ENCODE measurements at regions not wholly inside any gene's neighbourhood (a gene's known extent, or its start where the extent isn't known, plus 50 kb on each side); places are given as distances from the start of the nearest gene placed in this dataset.

GRCh38 chr4:184537269-184538022 lies 63.1 kb upstream of the IRF2 start:
- no peaks in the 10 kb centered on the region for H3K9me3 ChIP-seq (ENCODE audit: control insufficient read depth, low read length, poor library complexity, severe bottlenecking)
- H3K4me1 Mint-ChIP-seq: peaks cover 44% of the 10 kb centered on the region
- ATAC-seq: peak; percentile 89
- no peaks in the 10 kb centered on the region for H3K27me3 Mint-ChIP-seq
- H3K36me3 Mint-ChIP-seq (ENCODE audit: low read depth): no peaks in the 10 kb centered on the region
- peak overlapping the region; percentile 100 for H3K27ac Mint-ChIP-seq
- peak; percentile 85 to 89 (median 88) for DNase-seq
- H3K4me3 Mint-ChIP-seq: peak overlapping the region; percentile 97

DNA sequence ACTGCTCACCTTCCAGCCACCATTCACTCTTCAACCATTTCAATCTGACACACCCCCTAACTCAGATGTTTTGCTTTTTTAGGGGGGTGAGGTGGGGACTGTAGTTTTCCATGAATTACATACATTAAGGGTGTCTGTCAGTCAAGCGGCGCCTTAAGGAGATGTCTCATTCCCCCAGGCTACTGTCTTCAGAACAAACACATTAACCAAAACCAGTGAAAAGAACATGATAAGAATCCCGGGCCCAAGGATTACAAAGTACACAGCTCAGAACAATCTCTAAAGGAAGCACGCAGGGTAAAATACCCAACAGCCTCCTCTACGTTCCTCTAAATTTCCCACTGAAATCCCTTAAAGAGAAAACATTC lies 62.5 kb upstream of the IRF2 start:
- no peaks in the 10 kb centered on the region for H3K27me3 Mint-ChIP-seq
- DNase-seq (no peak), ATAC-seq (peak; percentile 20)
- no peaks in the 10 kb centered on the region for H3K36me3 Mint-ChIP-seq (ENCODE audit: low read depth)
- no peaks in the 10 kb centered on the region for H3K9me3 ChIP-seq (ENCODE audit: control insufficient read depth, low read length, poor library complexity, severe bottlenecking)
- peak overlapping the region; percentile 97 for H3K4me3 Mint-ChIP-seq
- peaks cover 44% of the 10 kb centered on the region for H3K4me1 Mint-ChIP-seq
- peak overlapping the region; percentile 100 for H3K27ac Mint-ChIP-seq

- H3K9me3 ChIP-seq (ENCODE audit: control insufficient read depth, low read length, poor library complexity, severe bottlenecking): no peaks in the 10 kb centered on the region
- Mint-ChIP-seq H3K4me1 (peaks cover 46% of the 10 kb centered on the region), H3K27me3 (no peaks in the 10 kb centered on the region), H3K27ac (peak overlapping the region; percentile 100), H3K4me3 (peak overlapping the region; percentile 97), H3K36me3 (ENCODE audit: low read depth) (no peaks in the 10 kb centered on the region)
- ATAC-seq (no peak), DNase-seq (no peak)
Measured at GRCh38 chr4:184536065-184536880, 61.9 kb upstream of the IRF2 start.

DNA sequence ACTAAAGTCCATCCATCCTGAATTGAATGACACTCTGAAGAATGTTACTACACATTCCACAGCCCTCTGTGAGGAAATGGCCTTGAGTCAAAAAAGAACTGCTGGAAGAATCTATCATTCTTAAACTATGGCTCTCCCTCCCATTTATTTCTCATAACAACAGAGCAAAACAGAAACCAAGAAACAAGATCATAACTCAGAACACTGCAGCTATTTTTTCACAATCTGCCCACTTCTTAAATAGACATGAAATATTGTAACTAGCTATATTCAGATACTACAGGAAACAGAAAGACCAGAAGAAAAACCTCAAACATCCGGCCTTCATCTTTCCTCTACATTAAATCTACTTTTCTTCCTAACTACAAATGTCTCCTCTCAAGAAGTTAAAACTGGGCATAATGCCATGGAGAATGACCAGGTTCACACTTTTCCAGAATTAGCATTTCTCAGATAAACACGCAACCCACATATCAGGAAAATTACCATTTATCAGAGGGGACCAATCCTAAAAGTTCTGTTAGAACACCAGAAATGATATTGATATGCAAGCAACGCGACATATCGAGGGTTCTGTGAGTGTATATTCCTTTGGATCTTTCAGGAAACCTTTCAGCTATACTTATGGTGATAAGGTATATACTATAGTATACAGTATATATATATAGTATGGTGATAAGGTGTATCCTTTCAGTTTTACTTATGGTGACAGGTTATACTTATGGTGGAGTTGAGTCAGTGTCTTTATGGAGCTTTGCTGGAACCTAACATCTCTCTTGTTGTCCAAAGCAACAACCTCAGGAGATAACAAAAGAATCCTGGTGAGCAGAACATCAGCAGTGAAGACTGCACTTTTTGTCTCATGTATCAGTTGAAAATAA lies 60.4 kb upstream of the IRF2 start:
- Mint-ChIP-seq H3K27ac (peak overlapping the region; percentile 100), H3K27me3 (no peaks in the 10 kb centered on the region), H3K4me3 (peak overlapping the region; percentile 97), H3K4me1 (peaks cover 46% of the 10 kb centered on the region), H3K36me3 (ENCODE audit: low read depth) (no peaks in the 10 kb centered on the region)
- DNase-seq (no peak), ATAC-seq (peak; percentile 24)
- H3K9me3 ChIP-seq (ENCODE audit: control insufficient read depth, low read length, poor library complexity, severe bottlenecking): no peaks in the 10 kb centered on the region

GRCh38 chr4:184533908-184534307 lies 59.6 kb upstream of the IRF2 start:
- H3K27ac Mint-ChIP-seq: peak overlapping the region; percentile 100
- no peak overlapping the region for H3K4me3 Mint-ChIP-seq
- ATAC-seq: no peak
- no peaks in the 10 kb centered on the region for H3K9me3 ChIP-seq (ENCODE audit: control insufficient read depth, low read length, poor library complexity, severe bottlenecking)
- H3K27me3 Mint-ChIP-seq: no peaks in the 10 kb centered on the region
- peaks cover 49% of the 10 kb centered on the region for H3K4me1 Mint-ChIP-seq
- no peaks in the 10 kb centered on the region for H3K36me3 Mint-ChIP-seq (ENCODE audit: low read depth)
- DNase-seq: no peak

GRCh38 chr4:184531008-184531407 lies 56.7 kb upstream of the IRF2 start:
- Mint-ChIP-seq H3K4me1 (peaks cover 32% of the 10 kb centered on the region), H3K27me3 (no peaks in the 10 kb centered on the region), H3K36me3 (ENCODE audit: low read depth) (no peaks in the 10 kb centered on the region), H3K27ac (no peak overlapping the region), H3K4me3 (no peak overlapping the region)
- DNase-seq: no peak
- H3K9me3 ChIP-seq (ENCODE audit: control insufficient read depth, low read length, poor library complexity, severe bottlenecking): no peaks in the 10 kb centered on the region
- ATAC-seq: no peak

GRCh38 chr4:184529283-184529682 lies 54.9 kb upstream of the IRF2 start:
- Mint-ChIP-seq H3K4me1 (peaks cover 15% of the 10 kb centered on the region), H3K36me3 (ENCODE audit: low read depth) (no peaks in the 10 kb centered on the region), H3K4me3 (no peak overlapping the region), H3K27ac (no peak overlapping the region), H3K27me3 (no peaks in the 10 kb centered on the region)
- no peak for ATAC-seq
- H3K9me3 ChIP-seq (ENCODE audit: control insufficient read depth, low read length, poor library complexity, severe bottlenecking): peaks cover 3% of the 10 kb centered on the region
- DNase-seq: no peak

- Mint-ChIP-seq H3K27me3 (no peaks in the 10 kb centered on the region), H3K4me1 (peaks cover 12% of the 10 kb centered on the region), H3K4me3 (no peak overlapping the region), H3K36me3 (ENCODE audit: low read depth) (no peaks in the 10 kb centered on the region), H3K27ac (no peak overlapping the region)
- H3K9me3 ChIP-seq (ENCODE audit: control insufficient read depth, low read length, poor library complexity, severe bottlenecking): peaks cover 3% of the 10 kb centered on the region
- no peak for DNase-seq
- ATAC-seq: no peak
Measured at GRCh38 chr4:184528713-184529112, 54.4 kb upstream of the IRF2 start.

- Mint-ChIP-seq H3K27ac (no peak overlapping the region), H3K4me1 (peaks cover 7% of the 10 kb centered on the region), H3K36me3 (ENCODE audit: low read depth) (no peaks in the 10 kb centered on the region), H3K27me3 (no peaks in the 10 kb centered on the region), H3K4me3 (no peak overlapping the region)
- DNase-seq (no peak), ATAC-seq (no peak)
- peaks cover 3% of the 10 kb centered on the region for H3K9me3 ChIP-seq (ENCODE audit: control insufficient read depth, low read length, poor library complexity, severe bottlenecking)
Measured at GRCh38 chr4:184528051-184528450, 53.7 kb upstream of the IRF2 start.

DNA sequence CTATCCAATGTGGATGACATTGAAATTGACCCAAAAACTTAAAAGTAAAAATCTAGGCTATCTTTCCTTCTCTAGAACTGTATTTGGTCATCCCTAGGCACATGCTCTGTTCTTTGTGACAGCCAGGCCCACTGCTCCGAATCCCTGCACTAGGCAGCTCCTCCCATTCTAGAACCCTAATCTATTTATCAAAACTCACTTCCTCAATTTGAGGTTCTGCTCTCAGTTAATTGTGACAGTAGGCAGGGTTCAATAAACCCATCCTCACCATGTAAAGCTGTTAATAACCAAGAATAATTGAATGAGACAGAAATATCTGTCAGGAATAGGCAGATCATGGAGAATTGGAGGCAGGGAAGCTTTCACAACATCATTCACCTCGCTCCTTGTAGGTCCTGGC lies 51.9 kb upstream of the IRF2 start:
- Mint-ChIP-seq H3K27ac (no peak overlapping the region), H3K36me3 (ENCODE audit: low read depth) (no peaks in the 10 kb centered on the region), H3K4me1 (peaks cover 6% of the 10 kb centered on the region), H3K4me3 (no peak overlapping the region), H3K27me3 (no peaks in the 10 kb centered on the region)
- no peak for ATAC-seq
- H3K9me3 ChIP-seq (ENCODE audit: control insufficient read depth, low read length, poor library complexity, severe bottlenecking): peaks cover 3% of the 10 kb centered on the region
- no peak for DNase-seq

Data from T-helper 17 cell (primary cell).